Heart left ventricle (tissue), 16 donors: ENCODE measurements at regions not wholly inside any gene's neighbourhood (a gene's known extent, or its start where the extent isn't known, plus 50 kb on each side); places are given as distances from the start of the nearest gene placed in this dataset.

Experiments used
- ATAC-seq, 4 donors: fragments of 200-7000 bp; cut with Tn5 transposase; one replicate each; pipeline ENCODE4 v1.9.1; 2020 to 2022; ENCODE audit warnings: moderate library complexity in 4 of 4, mild to moderate bottlenecking in 3 of 4, moderate number of reproducible peaks in 1 of 4
- DNase-seq, 5 donors: peaks; one replicate each; pipeline ENCODE4 v3.0.0-alpha.2; 2020
- H3K27ac ChIP-seq, 12 donors: fragments of 200-600 bp; sonication (generic) in 4 of 12; one replicate each; pipeline versions ENCODE4 v1.5.0 to v1.8.0; 2016 to 2022; ENCODE audit warnings: mild to moderate bottlenecking in 2 of 12
- H3K27me3 ChIP-seq, 9 donors: fragments of 200-600 bp; sonication (generic) in 2 of 9; one replicate each; pipeline versions ENCODE4 v1.5.1 to v1.8.0; 2016 to 2022; ENCODE audit warnings: mild to moderate bottlenecking in 3 of 9
- H3K36me3 ChIP-seq, 9 donors: fragments of 200-600 bp; sonication (generic) in 2 of 9; one replicate each; pipeline versions ENCODE4 v1.5.0 to v1.8.0; 2018 to 2022; ENCODE audit warnings: mild to moderate bottlenecking in 2 of 9
- H3K4me1 ChIP-seq, 12 donors: fragments of 200-600 bp; sonication (generic) in 4 of 12; one replicate each; pipeline versions ENCODE4 v1.5.0 to v1.8.0; 2016 to 2022; ENCODE audit warnings: mild to moderate bottlenecking in 3 of 12
- H3K4me3 ChIP-seq, 12 donors: fragments of 200-600 bp; sonication (generic) in 4 of 12; one replicate each; pipeline versions ENCODE4 v1.5.0 to v1.8.0; 2017 to 2022; ENCODE audit warnings: mild to moderate bottlenecking in 9 of 12, moderate library complexity in 4 of 12
- H3K9me3 ChIP-seq, 12 donors: fragments of 200-600 bp; sonication (generic) in 4 of 12; one replicate each; pipeline versions ENCODE4 v1.5.0 to v1.8.0; 2016 to 2022; ENCODE audit warnings: mild to moderate bottlenecking in 1 of 12
- CTCF ChIP-seq, 12 donors: fragments of 200-600 bp; sonication (generic) in 4 of 12; IDR thresholded peaks; one replicate each; pipeline versions ENCODE4 v1.5.0 to v1.8.0; 2018 to 2022; ENCODE audit warnings: antibody characterized with exemption in 12 of 12, mild to moderate bottlenecking in 5 of 12
- POLR2A ChIP-seq, 2 donors: fragments of 450-650 bp; IDR thresholded peaks; one replicate each; pipeline ENCODE4 v1.6.1; 2017; ENCODE audit warnings: antibody characterized with exemption in 2 of 2, mild to moderate bottlenecking in 2 of 2, moderate library complexity in 2 of 2
- WGBS, 4 donors: extraction: QIAGEN DNeasy Blood & Tissue Kit in 2 of 4; methylation state at CpG; one replicate each; pipeline versions ENCODE4 v1.1.5 to v1.1.7; 2013 to 2018; 5-methylcytosine and 5-hydroxymethylcytosine counted together
- intact Hi-C, 10 donors: fragments of 100-400 bp; cut with DNase I; formaldehyde crosslinking; loops; one replicate each; pipeline versions ENCODE4 v1.11.1 to v1.14.2; 2022
- donor health status: ischemic (EF 13 %, LVEDD 7.1; RV severe dilation, severe dysfunction).
- donor health status: healthy with polysubstance abuse.
- donor health status: DM: no; HTN: yes; CAD: no.
- donor health status: DM: no; HTN: no; CAD: no.
- donor health status: ischemic (EF 25% LVEDD 6.9; RV normal size, moderate dysfunction).
- donor health status: ischemic (EF 25% LVEDD 5.7; RV mildly dilated, moderate dysfunction).
- donor health status: healthy.
- donor health status: DM: yes; HTN: yes; CAD: no.
- donor health status: ischemic (EF 35%, LVEDD 5.7; RV mildly dilated, moderate dysfunction).
- donor health status: nonischemic (EF 11% LVEDD 7.7; RV severe dilation, severe dysfunction).
- donor health status: DM: yes; HTN: yes; CAD: no.
- donor health status: PGD.
- donor health status: ischemic (EF 29% LVEDD 5.4; RV normal size, mild dysfunction).
- donor health status: nonischemic (EF 23%, LVEDD 6.1; RV moderate dilation, normal function).

- Histone ChIP-seq H3K36me3 (no peaks in the 10 kb centered on the region), H3K27me3 (no peaks in the 10 kb centered on the region), H3K4me1 (no peaks in the 10 kb centered on the region), H3K4me3 (no peak overlapping the region), H3K9me3 (no peaks in the 10 kb centered on the region), H3K27ac (no peak overlapping the region)
- intact Hi-C loops: no loop called here
- WGBS, 4 donors: 75 to 82% (median 81%) methylated on average over 7 of the region's 7 CpGs
- ATAC-seq (no peak), DNase-seq (no peak)
- TF ChIP-seq CTCF (IDR thresholded peaks at IDR 0.05): no peak
- TF ChIP-seq POLR2A (IDR thresholded peaks at IDR 0.05): no peak
Observed at GRCh38 chr9:1743121-1743960, 271.8 kb upstream of the SMARCA2 start.

- no peaks in the 10 kb centered on the region for H3K9me3 ChIP-seq
- H3K4me1 ChIP-seq: no peaks in the 10 kb centered on the region
- WGBS, 4 donors: 32 to 50% (median 39%) methylated on average over 2 of the region's 2 CpGs
- no peak for DNase-seq
- H3K27ac ChIP-seq: no peak overlapping the region
- ATAC-seq: no peak
- no peaks in the 10 kb centered on the region for H3K27me3 ChIP-seq
- TF ChIP-seq POLR2A (IDR thresholded peaks at IDR 0.05): no peak
- no peak for TF ChIP-seq CTCF (IDR thresholded peaks at IDR 0.05)
- no peak overlapping the region for H3K4me3 ChIP-seq
- intact Hi-C loops: no loop called here
- no peaks in the 10 kb centered on the region for H3K36me3 ChIP-seq
Observed at GRCh38 chr9:1745980-1746379, 269.2 kb upstream of the SMARCA2 start.

DNA sequence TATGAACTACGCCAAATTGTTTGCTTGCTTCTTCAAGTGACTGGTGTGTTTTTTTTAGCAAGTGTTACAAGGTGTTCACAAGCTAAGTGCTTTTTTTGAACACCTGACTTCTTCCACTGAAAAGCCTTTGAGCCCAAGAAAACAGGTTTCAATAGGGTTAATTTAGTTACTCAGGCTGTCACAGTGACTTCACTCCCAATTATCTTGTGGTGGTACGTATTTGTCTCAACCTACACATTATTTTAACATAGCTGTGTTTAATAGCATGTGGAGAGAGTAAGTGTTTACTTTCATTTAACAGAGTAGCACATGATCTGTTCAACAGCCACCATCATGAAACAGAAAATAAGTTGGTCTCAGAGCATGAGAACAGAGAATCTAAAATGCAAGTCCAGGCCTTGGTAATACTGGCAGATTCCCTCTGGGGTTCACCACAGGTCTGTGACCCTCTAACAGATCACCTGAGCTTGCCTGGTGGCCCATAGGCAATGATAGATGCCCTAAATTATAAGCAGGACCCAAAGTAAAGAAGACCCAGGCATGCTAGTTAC, 267.7 kb upstream of the SMARCA2 start:
- WGBS, 4 donors: 66 to 74% (median 68%) methylated on average over 2 of the region's 2 CpGs
- intact Hi-C loops: no loop called here
- TF ChIP-seq POLR2A (IDR thresholded peaks at IDR 0.05): no peak
- no peak for TF ChIP-seq CTCF (IDR thresholded peaks at IDR 0.05)

GRCh38 chr9:1748407-1748806, 266.7 kb upstream of the SMARCA2 start:
- WGBS, 4 donors: 38 to 55% (median 45%) methylated on average over 1 of the region's 1 CpG
- ATAC-seq (no peak), DNase-seq (no peak)
- no peaks in the 10 kb centered on the region for H3K9me3 ChIP-seq
- no peaks in the 10 kb centered on the region for H3K36me3 ChIP-seq
- H3K4me3 ChIP-seq: no peak overlapping the region
- H3K4me1 ChIP-seq: no peaks in the 10 kb centered on the region
- no peak overlapping the region for H3K27ac ChIP-seq
- intact Hi-C loops: no loop called here
- TF ChIP-seq CTCF (IDR thresholded peaks at IDR 0.05) (no peak), POLR2A (IDR thresholded peaks at IDR 0.05) (no peak)
- no peaks in the 10 kb centered on the region for H3K27me3 ChIP-seq

More for the DNA sequence above, 267.7 kb upstream of the SMARCA2 start:
- no peaks in the 10 kb centered on the region for H3K4me1 ChIP-seq
- no peak overlapping the region for H3K27ac ChIP-seq
- H3K36me3 ChIP-seq: no peaks in the 10 kb centered on the region
- no peak overlapping the region for H3K4me3 ChIP-seq
- no peak for ATAC-seq
- H3K27me3 ChIP-seq: no peaks in the 10 kb centered on the region
- DNase-seq: no peak
- H3K9me3 ChIP-seq: no peaks in the 10 kb centered on the region
